SK-N-MC (cell line): ENCODE measurements at regions not wholly inside any gene's neighbourhood (a gene's known extent, or its start where the extent isn't known, plus 50 kb on each side); places are given as distances from the start of the nearest gene placed in this dataset.

ENCODE experiments used
- EZH2 ChIP-seq: fragments of 200-600 bp; sonication (generic); IDR thresholded peaks from one replicate; pipeline ENCODE4 v1.6.1; 2017; ENCODE audit warnings: antibody characterized with exemption
- FOXP2 ChIP-seq: optimal IDR thresholded peaks from 2 replicates; pipeline ENCODE3; 2011; ENCODE audit warnings: mild to moderate bottlenecking, moderate library complexity; ENCODE audit not compliant: insufficient read depth; ENCODE audit errors: extremely low read length, control extremely low read depth
- POLR2AphosphoS5 ChIP-seq: IDR thresholded peaks from 2 replicates; pipeline ENCODE4 v1.6.1; 2012; ENCODE audit warnings: mild to moderate bottlenecking, low read depth, low read length, borderline replicate concordance

DNA sequence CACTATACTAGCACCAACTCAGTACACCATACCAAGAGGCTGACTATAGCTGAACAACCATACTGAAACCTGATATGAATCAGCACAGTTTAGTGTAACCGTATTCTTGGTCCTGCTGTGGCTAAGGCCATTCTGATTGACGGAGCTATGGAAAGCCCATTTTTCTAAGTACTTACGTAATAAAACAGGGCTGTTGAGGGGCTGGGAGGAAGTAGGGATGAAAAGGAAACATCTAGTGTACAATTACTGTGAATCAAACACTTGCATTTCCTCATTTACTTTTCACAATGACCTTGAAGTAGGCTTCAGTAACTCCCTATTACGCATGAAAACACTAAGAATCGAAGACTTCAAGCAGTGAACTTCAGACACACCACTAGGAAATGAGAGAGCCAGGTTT is 198.2 kb downstream of the BTG1 start:
- no peak for TF ChIP-seq POLR2AphosphoS5
- no peak for TF ChIP-seq EZH2
- TF ChIP-seq FOXP2 = no peak
